GM21447 (cell line): ENCODE measurements at regions not wholly inside any gene's neighbourhood (a gene's known extent, or its start where the extent isn't known, plus 50 kb on each side); places are given as distances from the start of the nearest gene placed in this dataset.

ENCODE experiments used
- ATAC-seq: cut with Tn5 transposase; IDR thresholded peaks from one replicate; pipeline ENCODE4 v1.9.1; 2021; ENCODE audit not compliant: unreplicated experiment

DNA sequence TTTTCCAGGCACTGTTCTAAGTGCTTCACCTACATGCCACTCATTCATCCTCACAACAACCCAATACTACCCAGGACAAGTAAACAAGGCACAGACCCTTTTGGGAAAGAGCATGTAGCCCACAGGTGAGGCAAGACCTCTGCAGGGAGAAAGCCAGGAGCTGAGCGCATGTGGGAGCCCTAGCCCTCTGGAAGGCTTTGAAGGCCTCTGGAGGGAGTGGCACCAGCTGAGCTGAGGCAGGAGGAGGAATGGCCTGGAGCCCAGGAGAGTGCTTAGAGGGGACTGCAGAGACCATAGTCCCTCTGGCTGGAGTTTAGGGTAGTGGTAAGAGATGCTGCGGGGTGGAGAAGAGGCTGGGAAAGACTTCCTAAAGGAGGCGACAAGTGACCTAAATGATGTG, 516.5 kb downstream of the FUT8 start:
- no peak for ATAC-seq

DNA sequence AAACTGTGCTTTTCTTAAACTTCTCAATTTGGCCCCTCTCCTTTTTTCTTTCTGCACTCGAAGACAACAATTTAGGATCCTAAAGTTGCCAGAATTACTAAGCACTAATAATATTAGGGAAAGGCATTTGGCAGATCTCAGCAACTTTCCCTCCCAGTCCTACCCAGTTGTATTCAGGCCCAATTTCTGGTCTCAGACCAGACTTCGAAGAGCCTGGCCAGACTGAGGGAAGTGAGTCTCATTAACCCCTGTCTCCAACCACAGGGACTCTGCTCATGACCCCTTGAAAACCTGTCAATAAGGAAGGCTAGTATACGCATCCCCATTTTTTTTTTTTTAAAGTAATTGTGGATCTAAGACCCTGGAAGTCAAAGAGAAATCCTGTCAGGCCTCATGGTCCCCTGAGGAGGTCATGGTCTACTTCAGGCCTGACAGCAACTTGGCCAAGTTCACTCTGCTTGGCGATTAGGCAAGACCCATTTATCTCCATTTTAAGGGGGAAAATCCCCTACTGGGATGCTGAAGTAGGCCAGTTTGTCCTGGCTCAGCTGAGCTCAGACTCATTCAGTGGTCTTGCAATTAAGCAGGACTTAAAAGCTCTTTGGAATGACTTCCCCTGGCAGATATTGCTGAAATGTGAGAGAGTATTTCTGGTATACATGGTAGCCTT, 521.0 kb downstream of the FUT8 start:
- ATAC-seq: no peak

DNA sequence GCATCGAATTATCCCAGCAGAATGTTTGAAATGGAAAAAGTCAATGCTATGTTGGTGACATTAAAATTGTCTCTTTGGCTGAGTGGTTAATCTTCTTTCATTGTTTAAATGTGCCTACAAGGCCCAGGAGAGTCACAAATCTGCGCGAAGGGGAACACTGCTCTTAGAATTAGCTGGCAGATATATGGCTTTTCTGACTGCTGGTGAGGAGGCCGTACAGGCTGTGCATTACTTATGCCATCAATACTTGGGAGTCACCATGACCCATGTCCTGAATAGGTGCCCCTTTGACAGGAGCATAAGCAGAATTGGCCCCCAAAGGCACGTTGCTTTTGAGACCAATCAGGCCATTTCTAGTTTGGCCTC, 521.5 kb downstream of the FUT8 start:
- ATAC-seq: no peak

DNA sequence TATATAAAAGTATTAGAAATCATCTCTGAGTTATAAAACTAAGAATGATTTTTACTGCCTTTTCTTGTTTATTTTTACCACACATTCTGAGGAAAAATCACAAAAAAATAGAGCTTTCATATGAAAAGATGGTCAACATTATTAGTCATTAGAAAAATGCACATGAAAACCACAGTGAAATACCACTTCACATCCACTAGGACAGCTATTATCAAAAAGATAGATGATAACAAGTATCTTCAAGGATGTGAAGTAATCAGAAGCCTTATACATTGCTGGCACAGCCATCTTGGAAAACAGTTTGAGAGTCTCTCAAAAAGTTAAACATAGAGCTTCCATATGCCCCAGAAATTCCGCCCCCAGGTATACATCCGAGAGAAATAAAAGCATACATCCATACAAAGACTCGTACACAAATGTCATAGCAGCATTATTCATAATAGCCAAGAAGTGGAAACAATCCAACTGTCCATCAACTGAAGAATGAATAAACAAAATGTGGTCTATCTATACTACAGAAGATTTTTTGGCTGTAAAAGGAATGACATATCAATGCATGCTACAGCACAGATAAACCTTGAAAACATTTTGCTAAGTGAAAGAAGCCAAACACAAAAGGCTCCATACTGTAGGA, 523.9 kb downstream of the FUT8 start:
- no peak for ATAC-seq

DNA sequence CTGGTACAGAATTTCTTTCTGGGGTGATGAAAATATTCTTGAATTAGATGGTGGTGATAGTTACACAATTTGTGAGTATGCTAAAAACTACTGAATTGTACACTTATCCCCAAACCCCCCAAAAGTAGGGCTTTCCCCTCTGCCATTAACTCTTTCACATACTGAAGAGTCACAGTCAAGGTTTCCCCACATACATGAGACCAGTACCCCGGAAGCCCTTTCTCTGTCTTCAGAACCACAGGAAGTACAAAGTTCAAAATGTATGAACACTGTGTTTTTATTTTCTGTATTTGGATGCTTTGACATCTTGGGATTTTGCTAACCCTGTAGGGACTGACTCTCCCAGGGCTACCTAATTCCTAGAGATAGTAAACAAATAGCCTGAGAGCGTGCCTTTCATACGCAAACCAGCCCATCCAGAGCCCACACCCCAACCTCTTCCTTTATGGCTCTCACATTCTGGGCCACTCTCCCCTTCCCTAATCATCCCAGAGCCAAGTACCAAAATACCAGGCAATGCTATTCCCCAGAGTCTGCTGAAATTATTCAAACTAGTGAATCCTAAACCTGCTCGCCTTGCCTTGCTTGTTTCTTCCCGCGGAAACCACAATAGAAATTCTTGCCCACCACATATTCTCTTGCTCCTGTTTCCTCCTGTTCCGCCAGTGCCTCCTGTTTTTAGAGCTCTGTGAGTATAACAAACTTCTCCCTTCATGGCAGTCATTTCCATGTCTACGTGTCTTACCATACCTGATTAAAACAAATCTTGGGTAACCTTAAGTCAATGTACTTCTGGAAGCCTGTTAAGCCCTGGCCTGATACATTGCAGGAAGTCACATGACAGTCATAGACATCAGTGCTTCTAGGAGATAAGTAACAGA, 524.8 kb downstream of the FUT8 start:
- ATAC-seq: no peak

DNA sequence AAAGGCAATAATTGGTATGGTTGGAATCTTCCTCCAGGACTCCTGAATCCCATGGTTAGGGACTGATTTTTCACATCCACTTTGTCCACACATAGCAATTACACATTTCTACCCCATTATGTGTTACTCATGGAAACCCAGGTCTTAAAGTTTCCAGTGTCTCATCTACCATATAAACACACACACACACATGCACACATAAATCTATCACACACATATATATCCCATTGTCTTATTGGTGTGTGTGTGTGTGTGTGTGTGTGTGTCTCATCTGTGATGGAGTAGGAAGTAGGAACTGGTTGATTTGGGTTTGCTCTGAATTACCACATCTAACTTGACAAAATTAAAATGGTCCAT, 525.4 kb downstream of the FUT8 start:
- no peak for ATAC-seq

- ATAC-seq: no peak
Measured at GRCh38 chr14:65938738-65939137, 526.2 kb downstream of the FUT8 start.

DNA sequence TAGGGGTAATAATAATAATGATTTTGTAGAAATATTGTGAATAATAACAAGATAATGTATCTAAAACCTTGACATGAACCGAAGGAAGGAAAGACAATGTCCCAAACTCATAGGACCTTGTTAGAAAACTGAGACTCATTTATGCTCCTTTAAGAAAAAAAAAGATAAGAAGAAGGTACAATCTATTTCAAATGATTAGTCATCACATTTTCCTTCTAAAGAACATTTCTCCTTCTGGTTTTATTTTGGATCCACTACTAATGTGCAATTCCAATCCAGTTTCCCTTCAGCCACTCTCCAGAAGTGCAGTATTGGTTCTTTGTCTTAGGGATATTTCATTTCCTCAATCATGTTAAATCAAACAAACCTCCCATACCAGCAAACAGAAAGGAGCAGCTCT, 526.7 kb downstream of the FUT8 start:
- no peak for ATAC-seq

DNA sequence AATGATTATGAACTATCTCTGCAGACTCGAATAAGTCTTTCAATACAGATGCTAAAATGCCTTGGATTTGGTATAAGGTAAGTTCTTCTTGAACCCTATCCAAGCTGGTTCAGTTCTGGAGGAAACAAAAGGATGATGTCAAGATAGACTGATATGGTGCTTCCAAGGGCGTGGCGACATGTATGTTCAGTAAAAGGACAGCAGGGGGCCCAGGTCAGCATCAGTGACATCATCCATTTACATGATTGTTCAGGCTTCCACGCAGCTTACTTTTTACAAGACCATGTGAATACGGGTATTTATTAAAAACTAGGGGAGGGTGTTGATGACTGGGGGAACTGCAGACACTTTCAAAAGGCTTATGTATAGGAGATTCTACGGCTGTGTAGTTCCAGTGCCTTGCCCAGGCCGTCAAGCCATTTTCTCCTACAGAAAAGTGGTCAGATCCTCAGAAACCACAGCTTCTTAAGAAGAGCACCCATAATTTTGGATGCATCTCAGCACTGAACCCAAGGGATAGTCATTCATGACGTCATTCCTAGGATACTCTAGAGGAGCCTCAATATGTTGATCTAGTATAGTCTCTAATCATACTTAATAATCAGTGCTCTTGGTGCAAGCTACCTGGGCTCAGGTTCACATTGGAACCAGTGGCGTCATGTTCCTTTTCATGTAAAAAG, 527.7 kb downstream of the FUT8 start:
- ATAC-seq: no peak

DNA sequence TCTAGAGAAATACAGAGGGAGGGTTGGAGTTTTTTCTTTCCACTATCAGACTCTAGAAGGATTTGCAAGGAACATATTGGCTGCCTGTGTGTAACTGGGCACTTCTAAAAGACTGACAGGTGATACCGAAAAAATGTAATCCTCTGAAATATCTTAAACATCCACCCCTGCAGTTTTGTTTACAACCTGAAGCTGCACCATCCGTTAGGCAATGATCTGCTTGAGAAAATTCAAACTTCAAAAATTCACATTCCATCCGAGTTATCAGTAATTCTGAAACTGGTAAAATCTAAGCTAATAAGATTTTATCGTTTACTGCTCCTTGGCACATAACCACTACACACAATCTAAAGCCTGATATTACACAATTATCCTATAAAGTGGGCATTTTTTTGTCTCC, 528.6 kb downstream of the FUT8 start:
- no peak for ATAC-seq

- no peak for ATAC-seq
Measured at GRCh38 chr14:65943150-65943549, 530.6 kb downstream of the FUT8 start.

DNA sequence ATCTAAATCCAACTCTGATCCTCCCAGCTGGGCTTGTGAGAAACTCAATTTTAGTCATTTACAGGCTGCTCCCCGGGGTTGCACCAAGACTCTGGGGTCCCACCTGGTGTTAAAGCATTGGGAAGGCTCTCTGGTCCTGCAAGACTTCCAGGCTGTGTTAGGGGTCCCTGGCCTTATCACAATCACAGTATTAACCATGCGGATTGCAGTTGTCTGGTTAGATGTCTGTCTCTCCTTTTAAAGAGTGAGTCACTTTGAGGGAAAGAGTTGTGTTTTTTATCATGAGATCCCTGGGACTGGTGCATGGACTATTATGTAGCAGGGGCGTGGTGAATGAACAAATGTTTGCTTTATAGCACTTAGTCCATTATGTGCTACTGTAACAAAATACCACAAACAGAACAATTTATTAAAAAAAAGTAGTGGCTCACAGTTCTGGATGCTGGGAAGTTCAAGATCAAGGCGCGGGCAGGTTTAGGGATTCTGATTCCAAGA, 531.4 kb downstream of the FUT8 start:
- ATAC-seq: no peak

GRCh38 chr14:65945327-65945726, 532.8 kb downstream of the FUT8 start:
- no peak for ATAC-seq

- ATAC-seq: no peak
Measured at GRCh38 chr14:65946494-65946893, 534.0 kb downstream of the FUT8 start.

DNA sequence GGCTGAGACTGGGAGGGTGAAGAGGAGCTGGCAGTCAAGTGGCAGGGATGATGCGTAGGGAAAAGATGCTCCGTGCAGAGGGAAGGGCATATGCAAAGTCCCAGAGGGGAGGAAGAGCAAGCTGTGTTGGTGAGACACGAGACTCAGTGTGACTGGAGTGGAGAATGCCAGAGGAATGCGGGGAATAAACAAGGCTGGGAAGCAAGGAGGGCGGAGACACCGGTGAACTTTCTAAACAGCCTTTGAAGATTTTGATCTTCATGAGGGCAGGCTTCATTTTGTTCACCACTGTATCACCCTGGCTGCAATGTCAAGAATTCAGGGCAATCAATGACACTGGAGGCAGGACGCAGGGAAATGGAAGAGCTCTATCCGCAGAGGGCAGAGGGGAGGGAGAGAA, 535.8 kb downstream of the FUT8 start:
- no peak for ATAC-seq

GRCh38 chr14:65949711-65950516, 536.3 kb upstream of the CCDC196 start:
- peak; percentile 58 for ATAC-seq

- no peak for ATAC-seq
Measured at GRCh38 chr14:65954942-65955341, 531.2 kb upstream of the CCDC196 start.

- no peak for ATAC-seq
Measured at GRCh38 chr14:65957631-65958205, 528.5 kb upstream of the CCDC196 start.

DNA sequence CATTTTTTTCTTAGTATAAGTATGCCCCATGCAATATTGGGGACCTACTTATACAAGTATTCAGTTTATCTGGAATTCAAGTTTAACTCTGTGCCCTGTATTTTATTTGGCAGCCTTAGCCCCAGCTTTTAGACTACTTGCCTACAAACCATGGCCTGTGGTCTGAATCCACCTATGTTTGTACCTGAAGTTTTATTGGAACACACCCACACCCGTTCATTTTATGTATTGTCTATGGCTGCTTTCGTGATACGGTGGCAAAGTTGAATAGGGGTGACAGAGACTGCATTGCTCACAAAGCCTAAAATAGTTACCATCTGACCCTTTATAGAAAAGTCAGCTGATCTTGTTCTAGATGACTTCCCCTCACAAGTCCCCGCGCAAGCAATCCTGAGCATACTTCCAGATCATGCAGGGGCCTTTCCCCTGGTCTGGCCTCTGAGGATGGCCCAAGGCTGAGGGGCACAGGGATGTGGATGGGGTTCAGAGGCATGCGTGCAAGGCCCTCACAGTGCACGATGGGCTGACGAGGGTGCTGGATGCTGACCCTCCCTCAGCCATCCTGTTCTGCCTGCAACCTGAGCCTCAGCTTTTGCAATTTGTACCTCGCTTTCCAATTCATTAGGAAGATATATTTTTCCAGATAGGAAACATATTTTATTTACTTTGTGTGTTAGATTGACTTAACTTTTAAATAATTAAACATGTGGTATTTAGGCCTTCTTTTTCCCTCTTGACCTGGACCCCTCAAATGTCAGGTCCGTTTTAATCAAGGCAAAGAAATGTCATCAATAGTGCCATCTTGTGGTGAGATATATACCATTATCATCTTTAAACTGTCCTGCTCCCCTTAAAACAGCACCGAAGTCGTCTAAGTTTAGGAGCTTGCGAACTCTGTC, 527.3 kb upstream of the CCDC196 start:
- ATAC-seq: peak; percentile 48
